Type B pancreatic cell (in vitro differentiated cells): ENCODE measurements at regions not wholly inside any gene's neighbourhood (a gene's known extent, or its start where the extent isn't known, plus 50 kb on each side); places are given as distances from the start of the nearest gene placed in this dataset.
"Not testable (repeated sequence)": the region's sequence is repeated elsewhere in the genome, so short reads cannot be mapped to it uniquely, and the experiment has no call there.

Source experiments
- DNase-seq: peaks from one replicate; pipeline ENCODE4 v3.0.0; 2021; ENCODE audit warnings: mixed read lengths; ENCODE audit not compliant: unreplicated experiment; ENCODE audit errors: extremely low spot score
- H3K27ac Mint-ChIP-seq: 2 replicates; pipeline ENCODE4 v1.8.0; 2021; ENCODE audit warnings: mild to moderate bottlenecking, mixed read lengths
- H3K27me3 Mint-ChIP-seq: 2 replicates; pipeline ENCODE4 v1.8.0; 2021; ENCODE audit warnings: mixed read lengths
- H3K36me3 Mint-ChIP-seq: 2 replicates; pipeline ENCODE4 v1.8.0; 2021; ENCODE audit warnings: mixed read lengths
- H3K4me1 Mint-ChIP-seq: one replicate; pipeline ENCODE4 v1.8.0; 2021; ENCODE audit warnings: mixed read lengths; ENCODE audit not compliant: unreplicated experiment
- H3K4me3 Mint-ChIP-seq: 2 replicates; pipeline ENCODE4 v1.8.0; 2021; ENCODE audit warnings: mild to moderate bottlenecking, mixed read lengths
- H3K9me3 Mint-ChIP-seq: 2 replicates; pipeline ENCODE4 v1.8.0; 2021; ENCODE audit warnings: mixed read lengths
- CTCF ChIP-seq: fragments of 200-600 bp; sonication (generic); conservative IDR thresholded peaks from 2 replicates; pipeline ENCODE4 v1.5.0; 2021; ENCODE audit warnings: antibody characterized with exemption, mild to moderate bottlenecking

GRCh38 chr10:61257956-61258496 is 195.2 kb downstream of the TMEM26 start:
- Mint-ChIP-seq H3K9me3 (no peaks in the 10 kb centered on the region), H3K27ac (no peak overlapping the region)
- TF ChIP-seq CTCF = no peak

GRCh38 chr10:61257136-61257535 is 196.0 kb downstream of the TMEM26 start:
- H3K9me3 Mint-ChIP-seq = no peaks in the 10 kb centered on the region
- DNase-seq = no peak
- TF ChIP-seq CTCF = no peak

More at GRCh38 chr10:61257956-61258496, 195.2 kb downstream of the TMEM26 start:
- peaks cover 10% of the 10 kb centered on the region for H3K27me3 Mint-ChIP-seq
- no peak overlapping the region for H3K4me3 Mint-ChIP-seq
- no peaks in the 10 kb centered on the region for H3K36me3 Mint-ChIP-seq
- H3K4me1 Mint-ChIP-seq = peaks cover 5% of the 10 kb centered on the region
- no peak for DNase-seq

GRCh38 chr10:61252326-61252725 is 200.9 kb downstream of the TMEM26 start:
- not testable (repeated sequence) for H3K4me3 Mint-ChIP-seq, H3K27ac Mint-ChIP-seq, H3K4me1 Mint-ChIP-seq, DNase-seq, H3K36me3 Mint-ChIP-seq, H3K9me3 Mint-ChIP-seq
- H3K27me3 Mint-ChIP-seq = peaks cover 27% of the 10 kb centered on the region

More at GRCh38 chr10:61257136-61257535, 196.0 kb downstream of the TMEM26 start:
- H3K4me1 Mint-ChIP-seq = no peaks in the 10 kb centered on the region
- no peak overlapping the region for H3K4me3 Mint-ChIP-seq
- H3K36me3 Mint-ChIP-seq = no peaks in the 10 kb centered on the region
- H3K27me3 Mint-ChIP-seq = peaks cover 12% of the 10 kb centered on the region
- H3K27ac Mint-ChIP-seq = no peak overlapping the region

GRCh38 chr10:61251089-61251488 is 202.1 kb downstream of the TMEM26 start:
- Mint-ChIP-seq H3K36me3 (no peaks in the 10 kb centered on the region), H3K27me3 (peaks cover 27% of the 10 kb centered on the region), H3K4me3 (no peak overlapping the region), H3K4me1 (no peaks in the 10 kb centered on the region), H3K9me3 (no peaks in the 10 kb centered on the region), H3K27ac (no peak overlapping the region)
- no peak for TF ChIP-seq CTCF
- DNase-seq = no peak

- no peak overlapping the region for H3K27ac Mint-ChIP-seq
- no peaks in the 10 kb centered on the region for H3K9me3 Mint-ChIP-seq
- no peaks in the 10 kb centered on the region for H3K36me3 Mint-ChIP-seq
- no peaks in the 10 kb centered on the region for H3K4me1 Mint-ChIP-seq
- peaks cover 27% of the 10 kb centered on the region for H3K27me3 Mint-ChIP-seq
- no peak for DNase-seq
- no peak overlapping the region for H3K4me3 Mint-ChIP-seq
- TF ChIP-seq CTCF = no peak
These were observed 203.1 kb downstream of the TMEM26 start for GRCh38 chr10:61250131-61250530.

- no peak for DNase-seq
- Mint-ChIP-seq H3K27ac (no peak overlapping the region), H3K9me3 (no peaks in the 10 kb centered on the region), H3K36me3 (no peaks in the 10 kb centered on the region), H3K4me3 (no peak overlapping the region), H3K27me3 (peaks cover 28% of the 10 kb centered on the region), H3K4me1 (no peaks in the 10 kb centered on the region)
- TF ChIP-seq CTCF = no peak
These were observed 205.2 kb downstream of the TMEM26 start for GRCh38 chr10:61248013-61248412.
